Panc1 (cell line): ENCODE measurements at regions not wholly inside any gene's neighbourhood (a gene's known extent, or its start where the extent isn't known, plus 50 kb on each side); places are given as distances from the start of the nearest gene placed in this dataset.

ENCODE experiments used
- ATAC-seq: fragments of 200-7000 bp; cut with Tn5 transposase; 2 replicates; pipeline ENCODE4 v1.9.1; 2020; ENCODE audit warnings: mild to moderate bottlenecking, moderate library complexity
- BruUV-seq: library from RNA; stranded (reverse); fragments of 400-500 nt; replicated peaks from 2 replicates; lab custom pipeline; 2021; lab: Mats Ljungman, UMichigan
- CTCF ChIA-PET: fragments of 300-600 bp; sonication (Branson Sonifier 250); formaldehyde crosslinking; loops from one replicate; lab custom pipeline; 2022; ENCODE audit warnings: antibody characterized with exemption; lab: Charles Lee
- POLR2A ChIA-PET: fragments of 300-600 bp; sonication (Branson Sonifier 250); formaldehyde crosslinking; loops from one replicate; lab custom pipeline; 2022; ENCODE audit warnings: antibody characterized with exemption; lab: Charles Lee
- DNase-seq: peaks from one replicate; pipeline ENCODE4 v3.0.0-alpha.2; 2010; ENCODE audit warnings: low read depth, low spot score
- H3K27ac ChIP-seq: 2 replicates; pipeline ENCODE4 v1.5.1; 2011; ENCODE audit warnings: mild to moderate bottlenecking, low read length, inconsistent platforms
- H3K27me3 ChIP-seq: fragments of 200-500 bp; sonication (Bioruptor generic); 2 replicates; pipeline ENCODE4 v1.6.0; 2014; ENCODE audit warnings: low read length, inconsistent platforms; ENCODE audit not compliant: control insufficient read depth, insufficient read depth
- H3K36me3 ChIP-seq: fragments of 200-500 bp; sonication (Bioruptor generic); 2 replicates; pipeline ENCODE4 v1.5.1; 2014; ENCODE audit warnings: inconsistent platforms, mild to moderate bottlenecking, low read length, moderate library complexity; ENCODE audit not compliant: control insufficient read depth, insufficient read depth
- H3K4me1 ChIP-seq: 2 replicates; pipeline ENCODE4 v1.5.1; 2011; ENCODE audit warnings: inconsistent platforms, mild to moderate bottlenecking, low read length, moderate library complexity; ENCODE audit not compliant: control insufficient read depth, insufficient read depth
- H3K4me3 ChIP-seq, 2 experiments: 2 replicates each; pipeline ENCODE4 v1.5.1; 2011 to 2012; ENCODE audit warnings: low read depth in 2 of 2, low read length in 2 of 2, mild to moderate bottlenecking in 2 of 2, inconsistent platforms in 1 of 2, moderate library complexity in 1 of 2
- H3K9me3 ChIP-seq: fragments of 200-500 bp; sonication (Bioruptor generic); 2 replicates; pipeline ENCODE4 v1.5.1; 2014; ENCODE audit warnings: low read depth, mild to moderate bottlenecking, inconsistent platforms, low read length, moderate library complexity; ENCODE audit not compliant: control insufficient read depth, insufficient read depth
- POLR2AphosphoS5 ChIP-seq: IDR thresholded peaks from 2 replicates; pipeline ENCODE4 v1.6.1; 2012; ENCODE audit warnings: mild to moderate bottlenecking, low read depth, low read length, moderate library complexity
- SIN3A ChIP-seq: IDR thresholded peaks from 2 replicates; pipeline ENCODE4 v1.6.1; 2012; ENCODE audit warnings: low read depth, mild to moderate bottlenecking, low read length, moderate library complexity, borderline replicate concordance; ENCODE audit not compliant: insufficient read depth
- TCF7L2 ChIP-seq: IDR thresholded peaks from 2 replicates; pipeline ENCODE4 v1.6.1; 2011; ENCODE audit warnings: mild to moderate bottlenecking, low read depth, low read length, inconsistent platforms
- in situ Hi-C: cut with HindIII; loops from 2 replicates; pipeline ENCODE4 v1.10.0; 2016; ENCODE audit warnings: low sequenced_read_pairs, low pct_unique_long_range_greater_than_20kb
- intact Hi-C: fragments of 100-400 bp; cut with micrococcal nuclease; formaldehyde crosslinking; loops from one replicate; pipeline ENCODE4 v1.10.0; 2022; ENCODE audit not compliant: unreplicated experiment
- TF ChIP-seq, protein P1 (sequence below): fragments of 450-650 bp; IDR thresholded peaks from 2 replicates; pipeline ENCODE4 v1.5.1; 2017; ENCODE audit warnings: mild to moderate bottlenecking
- TF ChIP-seq, protein P2 (sequence below), 2 experiments: IDR thresholded peaks; 2 replicates each; pipeline ENCODE4 v1.6.1; 2011 to 2012; ENCODE audit warnings: low read depth in 2 of 2, control low read depth in 1 of 2, low read length in 1 of 2, mild to moderate bottlenecking in 1 of 2, moderate library complexity in 1 of 2; ENCODE audit not compliant: insufficient read depth in 1 of 2

DNA sequence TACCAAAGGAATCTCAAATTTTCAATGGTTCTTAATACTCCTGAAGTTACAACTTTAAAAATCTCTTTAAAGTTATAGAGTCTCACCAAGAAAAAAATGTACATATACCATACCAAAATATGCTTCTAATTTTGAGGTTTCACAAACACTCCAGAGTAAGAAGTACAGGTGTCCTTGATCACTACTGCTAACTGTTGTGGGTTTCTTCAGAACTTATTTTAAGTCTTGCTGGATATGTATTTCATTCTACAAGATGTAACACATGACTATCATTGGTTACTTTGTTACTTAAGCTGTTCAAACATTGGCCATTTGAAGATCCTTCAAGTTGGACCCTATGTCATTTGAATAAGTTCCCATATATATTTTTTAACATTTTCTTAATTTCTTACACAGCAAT, 808.0 kb downstream of the PCDH19 start:
- DNase-seq (no peak), ATAC-seq (no peak)
- ChIA-PET CTCF (no interaction called here), POLR2A (no interaction called here)
- Histone ChIP-seq H3K27ac (no peak overlapping the region), H3K36me3 (no peaks in the 10 kb centered on the region), H3K9me3 (no peaks in the 10 kb centered on the region), H3K27me3 (no peaks in the 10 kb centered on the region), H3K4me3 (no peak overlapping the region), H3K4me1 (no peaks in the 10 kb centered on the region)
- intact Hi-C loops: no loop called here
- no TSS peak for BruUV-seq
- in situ Hi-C loops: no loop called here
- no peak for TF ChIP-seq POLR2AphosphoS5
- TF ChIP-seq, protein P1, sequence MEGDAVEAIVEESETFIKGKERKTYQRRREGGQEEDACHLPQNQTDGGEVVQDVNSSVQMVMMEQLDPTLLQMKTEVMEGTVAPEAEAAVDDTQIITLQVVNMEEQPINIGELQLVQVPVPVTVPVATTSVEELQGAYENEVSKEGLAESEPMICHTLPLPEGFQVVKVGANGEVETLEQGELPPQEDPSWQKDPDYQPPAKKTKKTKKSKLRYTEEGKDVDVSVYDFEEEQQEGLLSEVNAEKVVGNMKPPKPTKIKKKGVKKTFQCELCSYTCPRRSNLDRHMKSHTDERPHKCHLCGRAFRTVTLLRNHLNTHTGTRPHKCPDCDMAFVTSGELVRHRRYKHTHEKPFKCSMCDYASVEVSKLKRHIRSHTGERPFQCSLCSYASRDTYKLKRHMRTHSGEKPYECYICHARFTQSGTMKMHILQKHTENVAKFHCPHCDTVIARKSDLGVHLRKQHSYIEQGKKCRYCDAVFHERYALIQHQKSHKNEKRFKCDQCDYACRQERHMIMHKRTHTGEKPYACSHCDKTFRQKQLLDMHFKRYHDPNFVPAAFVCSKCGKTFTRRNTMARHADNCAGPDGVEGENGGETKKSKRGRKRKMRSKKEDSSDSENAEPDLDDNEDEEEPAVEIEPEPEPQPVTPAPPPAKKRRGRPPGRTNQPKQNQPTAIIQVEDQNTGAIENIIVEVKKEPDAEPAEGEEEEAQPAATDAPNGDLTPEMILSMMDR: no peak
- no peak for TF ChIP-seq SIN3A
- no peak for TF ChIP-seq TCF7L2
- TF ChIP-seq, protein P2, sequence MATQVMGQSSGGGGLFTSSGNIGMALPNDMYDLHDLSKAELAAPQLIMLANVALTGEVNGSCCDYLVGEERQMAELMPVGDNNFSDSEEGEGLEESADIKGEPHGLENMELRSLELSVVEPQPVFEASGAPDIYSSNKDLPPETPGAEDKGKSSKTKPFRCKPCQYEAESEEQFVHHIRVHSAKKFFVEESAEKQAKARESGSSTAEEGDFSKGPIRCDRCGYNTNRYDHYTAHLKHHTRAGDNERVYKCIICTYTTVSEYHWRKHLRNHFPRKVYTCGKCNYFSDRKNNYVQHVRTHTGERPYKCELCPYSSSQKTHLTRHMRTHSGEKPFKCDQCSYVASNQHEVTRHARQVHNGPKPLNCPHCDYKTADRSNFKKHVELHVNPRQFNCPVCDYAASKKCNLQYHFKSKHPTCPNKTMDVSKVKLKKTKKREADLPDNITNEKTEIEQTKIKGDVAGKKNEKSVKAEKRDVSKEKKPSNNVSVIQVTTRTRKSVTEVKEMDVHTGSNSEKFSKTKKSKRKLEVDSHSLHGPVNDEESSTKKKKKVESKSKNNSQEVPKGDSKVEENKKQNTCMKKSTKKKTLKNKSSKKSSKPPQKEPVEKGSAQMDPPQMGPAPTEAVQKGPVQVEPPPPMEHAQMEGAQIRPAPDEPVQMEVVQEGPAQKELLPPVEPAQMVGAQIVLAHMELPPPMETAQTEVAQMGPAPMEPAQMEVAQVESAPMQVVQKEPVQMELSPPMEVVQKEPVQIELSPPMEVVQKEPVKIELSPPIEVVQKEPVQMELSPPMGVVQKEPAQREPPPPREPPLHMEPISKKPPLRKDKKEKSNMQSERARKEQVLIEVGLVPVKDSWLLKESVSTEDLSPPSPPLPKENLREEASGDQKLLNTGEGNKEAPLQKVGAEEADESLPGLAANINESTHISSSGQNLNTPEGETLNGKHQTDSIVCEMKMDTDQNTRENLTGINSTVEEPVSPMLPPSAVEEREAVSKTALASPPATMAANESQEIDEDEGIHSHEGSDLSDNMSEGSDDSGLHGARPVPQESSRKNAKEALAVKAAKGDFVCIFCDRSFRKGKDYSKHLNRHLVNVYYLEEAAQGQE (IDR thresholded peaks at IDR 0.05; ENCODE audit: insufficient read depth in 1 of 2, low read depth in 2 of 2, low read length in 1 of 2): no peak

DNA sequence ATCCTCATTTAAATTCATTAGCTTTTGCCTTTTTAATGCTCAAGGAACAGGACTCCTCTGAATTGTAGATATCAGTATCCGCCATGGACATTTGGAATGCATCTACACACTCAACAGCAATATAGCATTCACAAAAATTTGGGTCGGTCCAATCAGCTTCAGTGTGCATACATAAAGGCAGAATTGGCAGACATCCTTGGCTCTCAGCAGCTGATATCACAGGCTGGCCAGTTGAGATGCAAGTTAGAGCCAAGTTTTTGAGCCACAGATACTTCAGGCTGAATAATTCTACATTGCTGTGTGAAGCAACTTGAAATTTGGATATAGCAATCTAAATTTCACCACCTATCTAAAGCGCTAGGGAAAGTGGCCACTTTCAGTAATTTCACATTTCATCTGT, 821.1 kb downstream of the PCDH19 start:
- intact Hi-C loops: no loop called here
- ATAC-seq: no peak
- no TSS peak for BruUV-seq

More for the DNA sequence above, 821.1 kb downstream of the PCDH19 start:
- Histone ChIP-seq H3K9me3 (no peaks in the 10 kb centered on the region), H3K27me3 (no peaks in the 10 kb centered on the region), H3K36me3 (no peaks in the 10 kb centered on the region), H3K4me3 (no peak overlapping the region), H3K27ac (no peak overlapping the region), H3K4me1 (no peaks in the 10 kb centered on the region)
- TF ChIP-seq, protein P1: no peak
- TF ChIP-seq, protein P2 (IDR thresholded peaks at IDR 0.05; ENCODE audit: insufficient read depth in 1 of 2, low read depth in 2 of 2, low read length in 1 of 2): no peak
- no peak for TF ChIP-seq SIN3A
- TF ChIP-seq POLR2AphosphoS5: no peak
- TF ChIP-seq TCF7L2: no peak
- DNase-seq: no peak
- CTCF ChIA-PET: no interaction called here
- POLR2A ChIA-PET: no interaction called here
- in situ Hi-C loops: no loop called here
